Mucosa of gallbladder (tissue), 1 donor: ENCODE measurements at regions not wholly inside any gene's neighbourhood (a gene's known extent, or its start where the extent isn't known, plus 50 kb on each side); places are given as distances from the start of the nearest gene placed in this dataset.

Source experiments
- DNase-seq: peaks from one replicate; pipeline ENCODE4 v3.0.0-alpha.2; 2020; ENCODE audit warnings: low spot score
- donor health status: DM: no; HTN: no; CAD: no.

DNA sequence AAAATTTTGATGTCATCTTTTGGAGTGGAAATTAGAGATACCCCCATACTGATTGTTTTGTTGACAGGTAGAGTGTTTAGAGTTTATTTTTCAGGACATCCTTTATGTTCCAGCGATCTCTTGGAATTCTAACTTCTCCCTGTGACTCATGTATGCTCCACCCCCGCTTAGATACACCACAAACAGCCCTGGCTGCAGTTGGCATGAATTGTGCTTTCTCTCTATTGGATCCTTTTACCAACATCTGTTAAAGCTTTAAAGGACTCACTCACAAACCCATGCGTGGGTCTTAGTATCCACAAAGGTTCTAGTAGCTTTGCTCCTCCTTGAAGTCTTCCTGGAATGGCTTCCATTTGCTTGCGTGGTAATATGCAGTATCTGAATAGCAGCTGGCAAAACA, 409.5 kb upstream of the POU3F3 start:
- no peak for DNase-seq

- no peak for DNase-seq
Observed at GRCh38 chr2:104444889-104445288, 409.0 kb upstream of the POU3F3 start.

DNA sequence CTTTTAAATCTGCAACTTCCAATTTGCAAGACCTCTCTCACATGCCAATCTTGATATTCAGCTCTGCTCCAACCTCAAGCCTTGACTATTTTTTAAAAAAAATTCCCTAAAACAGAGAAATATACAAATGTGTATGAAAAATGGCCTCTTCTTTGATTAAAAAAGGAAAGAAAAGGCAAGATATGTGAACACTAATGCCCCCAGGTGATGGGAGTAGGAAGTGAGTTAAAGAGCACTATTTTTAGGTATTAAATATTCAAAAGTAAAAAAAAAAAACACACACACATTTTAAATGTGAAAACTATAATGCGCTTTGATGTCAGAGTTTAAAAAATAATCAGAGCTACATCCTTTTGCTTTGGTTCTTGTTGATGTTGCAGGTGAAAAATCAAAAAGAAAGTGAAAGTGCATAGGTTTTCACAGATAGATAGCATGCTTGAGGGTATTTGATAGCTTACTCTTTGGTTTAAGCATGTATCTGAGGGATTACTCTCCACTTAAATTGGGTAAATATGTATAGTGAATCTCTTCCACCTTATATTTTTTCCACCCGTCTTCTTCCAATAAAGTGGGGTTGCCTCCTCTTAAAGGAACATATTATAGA, 406.0 kb upstream of the POU3F3 start:
- DNase-seq: no peak

DNA sequence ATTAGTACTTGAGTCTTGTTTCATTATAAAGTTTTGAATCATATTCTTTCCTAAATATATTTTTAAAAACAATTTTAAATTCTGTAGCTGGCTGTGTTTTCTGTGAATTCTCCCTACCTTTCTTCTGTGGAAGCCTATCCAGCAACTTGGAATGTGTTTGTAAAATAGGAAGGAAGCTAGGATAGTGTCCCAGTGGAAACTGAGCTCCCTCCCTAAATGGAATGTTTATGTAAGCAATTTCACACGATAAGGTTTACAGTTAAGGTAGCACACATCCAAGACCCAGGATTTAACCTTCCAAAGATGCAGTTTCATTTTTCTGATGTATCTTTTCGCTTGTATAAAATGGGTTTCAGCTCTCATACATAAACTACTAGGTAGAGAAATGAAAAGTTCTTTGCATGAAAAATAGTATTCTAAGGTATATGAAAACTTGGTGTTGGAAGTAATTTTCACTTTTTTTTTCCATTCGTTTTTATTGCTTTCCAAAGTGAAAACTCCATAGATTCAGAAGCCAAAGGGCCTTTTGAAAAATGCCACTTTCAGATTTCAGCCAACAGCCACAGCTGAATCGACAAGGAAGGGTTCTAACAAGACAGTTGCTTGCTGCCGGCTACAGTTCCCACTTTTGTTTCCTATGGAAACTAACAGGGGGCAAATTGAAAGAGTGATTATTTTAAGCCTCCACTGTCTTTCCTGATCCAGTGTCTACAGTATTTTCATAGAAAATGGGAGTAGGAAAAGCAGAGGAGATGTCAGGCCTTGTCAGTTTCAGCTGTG, 405.1 kb upstream of the POU3F3 start:
- no peak for DNase-seq

GRCh38 chr2:104452558-104452957, 401.4 kb upstream of the POU3F3 start:
- DNase-seq: no peak

DNA sequence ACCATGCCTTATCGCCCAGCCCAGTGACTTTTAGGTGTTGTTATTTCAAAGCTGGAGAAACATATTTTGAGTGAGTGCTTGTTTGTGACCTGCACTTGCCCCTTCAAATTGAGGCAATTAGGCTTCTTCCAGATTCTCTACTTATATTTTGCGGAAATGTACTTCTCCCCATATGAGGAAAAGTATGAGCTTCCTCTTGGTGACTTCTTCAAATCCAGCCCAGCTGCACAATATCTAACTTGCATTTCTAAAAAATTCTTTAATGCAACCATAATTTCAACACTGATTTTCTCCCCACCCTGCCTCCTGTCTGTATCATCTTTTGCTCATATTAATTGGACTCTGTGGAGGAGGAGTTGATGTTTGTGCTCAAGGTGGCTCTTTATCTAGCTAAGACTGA, 391.2 kb upstream of the POU3F3 start:
- DNase-seq: no peak

DNA sequence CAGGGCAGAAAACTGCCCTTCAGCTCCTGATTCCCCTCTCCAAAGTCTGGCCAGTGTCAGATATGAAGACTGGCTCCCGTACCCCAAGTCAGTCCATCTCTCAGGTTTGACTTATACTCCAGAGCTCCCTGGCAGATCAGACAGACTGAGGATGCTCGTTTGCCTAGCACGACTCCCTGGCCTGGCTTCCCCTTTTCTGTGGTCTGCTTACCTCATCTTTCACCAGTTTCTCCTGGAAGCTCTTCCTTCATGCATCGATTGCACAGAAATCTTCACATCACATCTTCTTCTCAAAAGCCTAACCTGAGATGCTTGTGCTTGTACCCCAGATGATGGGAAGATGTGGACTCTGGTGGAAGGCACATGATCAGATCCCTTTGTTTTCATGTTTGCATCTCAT, 387.9 kb upstream of the POU3F3 start:
- DNase-seq: no peak

DNA sequence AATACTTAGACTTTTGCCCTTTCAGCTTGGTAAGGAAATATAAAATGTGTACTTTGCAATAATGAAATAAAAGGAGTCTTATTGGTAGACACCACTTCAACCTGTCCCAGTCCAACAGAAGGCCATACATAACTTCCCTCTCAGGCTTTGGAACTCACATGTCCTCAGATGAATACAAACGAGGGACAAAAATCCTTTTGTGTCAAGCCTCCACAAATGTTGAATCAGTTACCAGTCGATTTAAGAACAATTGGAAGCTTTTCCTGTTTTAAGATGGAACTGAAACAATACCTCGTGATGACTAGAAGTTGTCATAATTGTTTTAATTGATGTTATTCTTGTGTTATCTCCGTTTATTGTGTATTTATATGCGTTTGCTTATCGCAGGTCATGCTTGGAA, 385.1 kb upstream of the POU3F3 start:
- DNase-seq: no peak

- DNase-seq: no peak
Observed at GRCh38 chr2:104472076-104472475, 381.8 kb upstream of the POU3F3 start.

- no peak for DNase-seq
Observed at GRCh38 chr2:104473546-104473945, 380.4 kb upstream of the POU3F3 start.

GRCh38 chr2:104474716-104475115, 379.2 kb upstream of the POU3F3 start:
- no peak for DNase-seq

DNA sequence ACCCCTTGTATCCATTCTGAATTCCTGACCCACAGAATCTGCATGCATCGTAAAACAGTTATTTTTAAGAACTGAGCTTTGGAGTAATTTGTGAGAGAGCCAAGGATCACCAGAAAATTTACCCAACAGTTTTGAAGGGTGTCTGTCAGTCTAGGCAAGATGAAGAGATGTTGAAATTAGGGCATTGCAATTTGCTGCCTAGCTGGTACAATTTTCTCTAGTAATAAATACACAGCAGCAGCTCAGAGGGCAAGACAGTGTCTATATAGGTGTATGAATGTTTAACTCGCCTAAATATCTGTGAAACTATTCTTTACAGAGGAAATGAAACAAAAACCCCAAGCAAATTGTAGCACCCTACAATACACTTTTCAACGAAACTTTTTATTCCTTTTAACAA, 377.8 kb upstream of the POU3F3 start:
- DNase-seq: no peak

GRCh38 chr2:104476563-104476988, 377.3 kb upstream of the POU3F3 start:
- no peak for DNase-seq

- no peak for DNase-seq
Observed at GRCh38 chr2:104481341-104481740, 372.6 kb upstream of the POU3F3 start.

DNA sequence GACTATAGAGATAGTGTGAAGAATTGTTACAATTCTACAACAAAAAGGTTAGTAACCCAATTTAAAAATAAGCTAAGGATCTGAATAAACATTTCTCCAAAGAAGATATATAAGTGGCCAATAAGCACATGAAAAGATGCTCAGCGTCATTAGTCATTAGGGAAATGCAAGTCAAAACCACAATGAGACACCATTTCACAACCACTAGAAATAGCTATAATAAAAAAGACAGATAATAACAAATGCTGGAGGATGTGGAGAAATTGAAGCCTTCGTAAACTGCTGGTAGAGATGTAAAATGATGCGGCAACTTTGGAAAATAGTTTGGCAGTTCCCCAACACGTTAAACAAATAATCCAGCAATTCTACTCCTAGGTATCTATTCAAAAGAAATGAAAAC, 366.5 kb upstream of the POU3F3 start:
- no peak for DNase-seq

GRCh38 chr2:104493698-104494097, 360.2 kb upstream of the POU3F3 start:
- DNase-seq: no peak

DNA sequence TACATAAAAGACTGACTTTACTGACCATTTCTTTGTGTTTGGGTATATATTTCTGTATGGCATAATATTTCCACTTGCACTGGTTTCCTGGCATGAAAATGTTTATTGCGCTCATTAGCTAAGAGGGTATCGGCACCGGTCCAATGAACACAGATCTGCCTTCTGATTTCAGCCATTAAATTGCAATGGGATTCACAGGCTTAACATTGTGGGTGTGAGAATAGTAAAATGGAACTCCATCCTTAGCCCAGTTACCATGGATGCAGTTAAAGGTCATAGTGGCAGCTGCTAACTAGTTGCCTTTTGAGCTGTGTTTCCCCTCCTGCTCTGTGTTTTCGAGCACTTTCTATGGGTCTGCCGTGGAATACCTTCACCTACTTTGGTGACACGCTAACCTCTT, 352.6 kb upstream of the POU3F3 start:
- DNase-seq: no peak

DNA sequence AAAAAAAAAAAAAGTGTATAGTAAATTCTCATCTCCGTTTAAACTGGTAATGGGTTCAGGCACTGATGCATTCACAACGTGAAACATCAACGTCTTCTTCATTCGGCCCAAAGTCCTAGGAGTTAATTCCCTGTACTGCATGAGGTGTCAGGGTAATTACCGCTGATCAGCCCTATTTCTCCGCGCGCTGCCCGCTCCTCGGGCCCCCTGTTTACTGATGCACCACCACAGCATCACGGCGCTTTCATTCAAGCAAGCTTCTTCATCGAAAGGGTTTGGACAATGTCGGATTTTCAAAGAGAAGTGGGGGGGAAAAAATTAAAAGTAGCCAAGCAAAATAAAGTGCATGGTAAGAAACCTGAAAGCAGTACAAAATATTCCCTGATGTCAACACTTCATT, 352.0 kb upstream of the POU3F3 start:
- no peak for DNase-seq

DNA sequence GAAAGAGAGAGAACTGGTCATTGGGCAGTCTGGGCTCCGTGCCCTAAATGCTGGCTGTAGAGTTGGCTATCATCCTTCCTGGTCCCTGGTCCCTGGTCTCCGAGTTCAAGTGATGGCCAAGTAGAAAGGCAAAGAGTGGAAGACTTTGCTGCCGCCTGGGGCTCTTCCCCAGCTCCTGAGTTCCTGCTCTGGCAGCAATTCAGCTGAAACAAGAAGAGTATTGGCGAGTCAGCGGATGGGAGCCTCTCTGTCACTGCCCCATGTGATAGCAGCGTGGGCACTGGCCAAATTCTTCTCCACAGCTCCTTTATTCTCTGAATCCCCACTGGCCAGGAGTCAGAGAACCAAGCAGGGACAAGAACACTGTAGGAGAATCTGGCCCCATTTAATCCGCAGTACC, 351.0 kb upstream of the POU3F3 start:
- DNase-seq: no peak

DNA sequence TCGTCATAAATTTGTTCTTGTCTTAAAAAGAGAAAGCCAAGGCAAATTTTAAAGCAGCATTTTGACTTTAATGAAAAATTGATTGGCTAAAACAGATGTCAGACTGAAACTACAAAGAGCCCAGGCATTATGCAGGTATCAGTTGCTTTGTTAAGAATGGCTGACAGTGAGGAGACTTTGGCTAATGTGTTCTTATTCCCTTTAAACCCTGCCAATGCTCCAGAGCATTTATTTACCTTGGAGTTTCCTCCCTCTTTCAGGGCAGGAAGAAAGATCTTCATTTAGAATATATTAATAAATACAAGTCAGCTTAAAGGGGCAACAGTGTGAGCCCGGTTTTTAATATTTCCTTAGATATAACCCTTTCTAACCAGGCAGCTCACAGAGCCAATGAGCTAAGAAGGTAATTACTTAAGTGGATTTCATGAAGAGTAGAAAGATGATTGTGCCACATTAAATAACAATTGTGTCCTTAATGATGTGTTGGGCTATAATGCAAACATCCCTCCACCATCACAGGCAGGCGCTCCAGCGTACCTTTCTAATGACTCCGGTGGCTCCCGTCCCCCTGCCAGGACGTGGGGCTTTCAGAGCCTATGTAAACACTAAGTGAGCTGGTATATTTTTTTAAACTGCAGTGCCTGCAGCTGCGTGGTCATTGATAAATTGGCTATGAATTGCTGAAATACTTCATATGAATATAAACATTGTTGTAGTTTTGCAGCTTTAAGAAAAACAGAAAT, 349.4 kb upstream of the POU3F3 start:
- no peak for DNase-seq

DNA sequence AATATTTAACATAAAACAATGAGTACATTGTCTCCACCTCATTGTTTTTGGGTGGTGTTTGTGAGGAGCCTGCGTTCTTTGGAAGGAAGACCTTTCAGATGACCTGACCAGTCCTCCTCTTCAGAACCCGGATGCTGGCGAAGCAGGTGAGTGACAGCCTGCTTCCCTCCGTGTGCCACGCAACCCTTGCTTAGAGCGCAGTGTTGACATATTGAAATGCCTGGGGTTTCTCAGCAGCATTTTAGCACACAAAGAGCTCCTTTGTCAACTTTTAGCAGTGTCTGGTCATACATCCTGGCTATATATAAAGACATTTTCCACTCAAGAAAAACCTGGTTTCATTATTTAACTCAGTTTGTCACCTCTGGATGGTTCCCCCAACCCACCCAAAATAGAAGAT, 335.7 kb upstream of the POU3F3 start:
- DNase-seq: no peak

GRCh38 chr2:104521247-104521646, 332.7 kb upstream of the POU3F3 start:
- DNase-seq: no peak

- no peak for DNase-seq
Observed at GRCh38 chr2:104523921-104524320, 330.0 kb upstream of the POU3F3 start.
